LNCaP clone FGC (cell line): ENCODE measurements at regions not wholly inside any gene's neighbourhood (a gene's known extent, or its start where the extent isn't known, plus 50 kb on each side); places are given as distances from the start of the nearest gene placed in this dataset.

Source experiments
- DNase-seq: peaks from one replicate; pipeline ENCODE4 v3.0.0-alpha.2; 2011; ENCODE audit warnings: low read depth
- H3K4me3 ChIP-seq: 2 replicates; pipeline ENCODE4 v1.5.1; 2011; ENCODE audit warnings: mild to moderate bottlenecking, low read depth, low read length, control low read depth
- CTCF ChIP-seq: IDR thresholded peaks from 2 replicates; pipeline ENCODE4 v1.5.1; 2012; ENCODE audit warnings: mild to moderate bottlenecking; ENCODE audit not compliant: control insufficient read depth, insufficient read depth; ENCODE audit errors: extremely low read depth

GRCh38 chr3:59391131-59391530 lies 341.3 kb upstream of the CFAP20DC start:
- DNase-seq, result no peak
- no peak overlapping the region for H3K4me3 ChIP-seq
- TF ChIP-seq CTCF, result no peak

- no peak for DNase-seq
- TF ChIP-seq CTCF, result no peak
- H3K4me3 ChIP-seq, result no peak overlapping the region
Measured at GRCh38 chr3:59388555-59389270, 338.9 kb upstream of the CFAP20DC start.

- TF ChIP-seq CTCF, result no peak
- no peak for DNase-seq
- H3K4me3 ChIP-seq, result no peak overlapping the region
Measured at GRCh38 chr3:59386165-59386564, 336.3 kb upstream of the CFAP20DC start.

GRCh38 chr3:59385547-59385946 lies 335.7 kb upstream of the CFAP20DC start:
- TF ChIP-seq CTCF, result no peak
- no peak overlapping the region for H3K4me3 ChIP-seq
- no peak for DNase-seq

GRCh38 chr3:59381282-59381681 lies 331.5 kb upstream of the CFAP20DC start:
- no peak overlapping the region for H3K4me3 ChIP-seq
- DNase-seq, result no peak
- no peak for TF ChIP-seq CTCF

GRCh38 chr3:59380146-59380545 lies 330.3 kb upstream of the CFAP20DC start:
- TF ChIP-seq CTCF, result no peak
- H3K4me3 ChIP-seq, result no peak overlapping the region
- DNase-seq, result no peak

- no peak for DNase-seq
- H3K4me3 ChIP-seq, result no peak overlapping the region
- TF ChIP-seq CTCF, result no peak
Measured at GRCh38 chr3:59374818-59375211, 325.0 kb upstream of the CFAP20DC start.
